NCI-H226 (cell line): ENCODE measurements at regions not wholly inside any gene's neighbourhood (a gene's known extent, or its start where the extent isn't known, plus 50 kb on each side); places are given as distances from the start of the nearest gene placed in this dataset.
"Not testable (repeated sequence)": the region's sequence is repeated elsewhere in the genome, so short reads cannot be mapped to it uniquely, and the experiment has no call there.

Source experiments
- DNase-seq: peaks from one replicate; pipeline ENCODE4 v3.0.0-alpha.2; 2015

GRCh38 chr2:150129921-150130575 lies 357.4 kb downstream of the RND3 start:
- no peak for DNase-seq

GRCh38 chr2:150127995-150128394 lies 359.5 kb downstream of the RND3 start:
- peak; percentile 62 for DNase-seq

GRCh38 chr2:150127346-150127990 lies 360.0 kb downstream of the RND3 start:
- no peak for DNase-seq

GRCh38 chr2:150126839-150127238 lies 360.6 kb downstream of the RND3 start:
- no peak for DNase-seq

GRCh38 chr2:150126143-150126740 lies 361.2 kb downstream of the RND3 start:
- peak; percentile 20 for DNase-seq

- DNase-seq: no peak
Observed at GRCh38 chr2:150125708-150126107, 361.8 kb downstream of the RND3 start.

- no peak for DNase-seq
Observed at GRCh38 chr2:150125188-150125587, 362.3 kb downstream of the RND3 start.

- no peak for DNase-seq
Observed at GRCh38 chr2:150124739-150125138, 362.7 kb downstream of the RND3 start.

GRCh38 chr2:150122871-150123613 lies 364.4 kb downstream of the RND3 start:
- DNase-seq: no peak

GRCh38 chr2:150122156-150122555 lies 365.3 kb downstream of the RND3 start:
- DNase-seq: no peak

- no peak for DNase-seq
Observed at GRCh38 chr2:150120326-150120955, 367.0 kb downstream of the RND3 start.

- DNase-seq: no peak
Observed at GRCh38 chr2:150119819-150120218, 367.6 kb downstream of the RND3 start.

- not testable (repeated sequence) for DNase-seq
Observed at GRCh38 chr2:150114089-150114488, 373.4 kb downstream of the RND3 start.

- DNase-seq: no peak
Observed at GRCh38 chr2:150110548-150110947, 376.9 kb downstream of the RND3 start.

GRCh38 chr2:150109912-150110311 lies 377.6 kb downstream of the RND3 start:
- DNase-seq: no peak

- DNase-seq: no peak
Observed at GRCh38 chr2:150109028-150109427, 378.4 kb downstream of the RND3 start.

GRCh38 chr2:150107816-150108215 lies 379.7 kb downstream of the RND3 start:
- DNase-seq: no peak

- DNase-seq: no peak
Observed at GRCh38 chr2:150107170-150107569, 380.3 kb downstream of the RND3 start.

- no peak for DNase-seq
Observed at GRCh38 chr2:150101947-150102346, 385.5 kb downstream of the RND3 start.

GRCh38 chr2:150100834-150101233 lies 386.6 kb downstream of the RND3 start:
- DNase-seq: no peak

- no peak for DNase-seq
Observed at GRCh38 chr2:150100336-150100735, 387.1 kb downstream of the RND3 start.

- no peak for DNase-seq
Observed at GRCh38 chr2:150099805-150100204, 387.7 kb downstream of the RND3 start.

GRCh38 chr2:150097901-150098531 lies 389.5 kb downstream of the RND3 start:
- DNase-seq: peak; percentile 73
